ENCODE measurements at regions not wholly inside any gene's neighbourhood (a gene's known extent, or its start where the extent isn't known, plus 50 kb on each side); places are given as distances from the start of the nearest gene placed in this dataset.

GRCh38 chr2:128412181-128412871 lies 93.7 kb upstream of the HS6ST1 start:
- no peak for TF ChIP-seq U2AF2 (optimal IDR thresholded peaks at IDR 0.05; ENCODE audit: low read depth, low read length)
- TF ChIP-seq FOXM1 (IDR thresholded peaks at IDR 0.05; ENCODE audit: low read depth) = no peak
- no peak for TF ChIP-seq FOXM1 (CRISPR knock-in tag; IDR thresholded peaks at IDR 0.05; ENCODE audit: low read depth)
- no peak for TF ChIP-seq TARDBP (IDR thresholded peaks at IDR 0.05)
- TF ChIP-seq PRDM10 (IDR thresholded peaks at IDR 0.05; ENCODE audit: partially characterized antibody) = no peak
- TF ChIP-seq THAP12 (CRISPR knock-in tag; IDR thresholded peaks at IDR 0.05) = no peak
- no peak for TF ChIP-seq ZNF780A (CRISPR knock-in tag; IDR thresholded peaks at IDR 0.05)
- no peak for TF ChIP-seq USF2 (CRISPR knock-in tag; IDR thresholded peaks at IDR 0.05)
- TF ChIP-seq POLR2A (conservative IDR thresholded peaks at IDR 0.05) = no peak
- TF ChIP-seq NKRF (IDR thresholded peaks at IDR 0.05; ENCODE audit: borderline replicate concordance) = no peak
- no peak for TF ChIP-seq NFE2 (IDR thresholded peaks at IDR 0.05; ENCODE audit: low read depth)
